ENCODE measurements at regions not wholly inside any gene's neighbourhood (a gene's known extent, or its start where the extent isn't known, plus 50 kb on each side); places are given as distances from the start of the nearest gene placed in this dataset.

DNA sequence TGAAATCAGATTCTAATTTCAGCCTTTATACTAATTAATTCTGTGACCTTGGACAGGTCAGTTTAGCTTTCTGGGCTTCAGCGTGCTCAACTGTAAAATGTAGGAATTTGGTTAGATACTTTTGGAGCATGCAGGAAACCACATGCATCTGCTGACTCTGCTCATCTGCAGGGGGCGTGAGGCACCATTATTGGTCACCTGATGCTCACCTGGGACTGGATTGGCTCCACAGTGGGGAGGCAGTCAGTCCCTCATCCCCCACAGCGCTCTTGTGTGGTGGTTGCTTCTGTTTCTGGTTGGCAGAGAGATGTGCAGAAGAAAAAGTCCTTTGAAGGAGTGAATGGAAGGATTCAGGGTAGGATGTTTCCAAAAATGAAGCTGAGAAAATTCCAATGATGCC, 150.9 kb upstream of the MTPN start:
- TF ChIP-seq, protein P1, sequence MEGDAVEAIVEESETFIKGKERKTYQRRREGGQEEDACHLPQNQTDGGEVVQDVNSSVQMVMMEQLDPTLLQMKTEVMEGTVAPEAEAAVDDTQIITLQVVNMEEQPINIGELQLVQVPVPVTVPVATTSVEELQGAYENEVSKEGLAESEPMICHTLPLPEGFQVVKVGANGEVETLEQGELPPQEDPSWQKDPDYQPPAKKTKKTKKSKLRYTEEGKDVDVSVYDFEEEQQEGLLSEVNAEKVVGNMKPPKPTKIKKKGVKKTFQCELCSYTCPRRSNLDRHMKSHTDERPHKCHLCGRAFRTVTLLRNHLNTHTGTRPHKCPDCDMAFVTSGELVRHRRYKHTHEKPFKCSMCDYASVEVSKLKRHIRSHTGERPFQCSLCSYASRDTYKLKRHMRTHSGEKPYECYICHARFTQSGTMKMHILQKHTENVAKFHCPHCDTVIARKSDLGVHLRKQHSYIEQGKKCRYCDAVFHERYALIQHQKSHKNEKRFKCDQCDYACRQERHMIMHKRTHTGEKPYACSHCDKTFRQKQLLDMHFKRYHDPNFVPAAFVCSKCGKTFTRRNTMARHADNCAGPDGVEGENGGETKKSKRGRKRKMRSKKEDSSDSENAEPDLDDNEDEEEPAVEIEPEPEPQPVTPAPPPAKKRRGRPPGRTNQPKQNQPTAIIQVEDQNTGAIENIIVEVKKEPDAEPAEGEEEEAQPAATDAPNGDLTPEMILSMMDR (IDR thresholded peaks at IDR 0.05) = no peak
- TF ChIP-seq POLR2A (IDR thresholded peaks at IDR 0.05) = no peak

Data from prostate gland (tissue), 2 donors.